ENCODE measurements at regions not wholly inside any gene's neighbourhood (a gene's known extent, or its start where the extent isn't known, plus 50 kb on each side); places are given as distances from the start of the nearest gene placed in this dataset.

DNA sequence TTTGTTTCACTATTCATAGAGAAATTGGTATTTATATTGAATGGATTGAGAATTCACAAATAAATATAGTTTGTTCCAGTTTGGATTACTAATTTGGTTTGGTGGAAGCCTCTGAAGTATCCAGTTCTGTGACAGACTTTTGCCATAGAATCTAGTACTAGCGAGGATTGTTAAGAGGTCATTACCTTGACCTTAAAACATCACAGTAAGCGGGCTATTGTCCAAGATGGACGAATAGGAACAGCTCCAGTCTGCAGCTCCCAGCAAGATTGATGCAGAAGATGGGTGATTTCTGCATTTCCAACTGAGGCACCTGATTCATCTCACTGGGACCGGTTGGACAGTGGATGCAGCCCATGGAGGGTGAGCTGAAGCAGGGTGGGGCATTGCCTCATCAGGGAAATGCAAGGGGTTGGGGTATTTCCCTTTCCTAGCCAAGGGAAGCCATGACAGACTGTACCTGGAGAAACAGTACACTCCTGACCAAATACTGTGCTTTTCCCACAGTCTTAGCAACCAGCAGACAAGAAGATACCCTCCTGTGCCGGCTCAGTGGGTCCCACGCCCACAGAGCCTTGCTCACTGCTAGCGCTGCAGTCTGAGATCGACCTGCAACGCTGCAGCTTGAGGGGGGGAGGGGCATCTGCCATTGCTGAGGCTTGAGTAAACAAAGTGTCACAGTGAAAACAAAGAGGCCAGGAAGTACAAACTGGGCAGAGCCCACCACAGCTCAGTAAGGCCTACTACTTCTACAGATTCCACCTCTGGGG, 66.4 kb upstream of the NEDD9 start:
- Histone ChIP-seq H3K27ac (ENCODE audit: low read depth, low read length) (no peak overlapping the region), H3F3A (ENCODE audit: insufficient read depth) (no peaks in the 10 kb centered on the region), H3K4me2 (ENCODE audit: low read depth, low read length, poor library complexity, severe bottlenecking) (no peak overlapping the region), H3K9ac (ENCODE audit: low read length) (no peak overlapping the region), H3K36me3 (ENCODE audit: low read length) (peaks cover 23% of the 10 kb centered on the region), H3K79me2 (ENCODE audit: insufficient read depth, low read length) (peaks cover 15% of the 10 kb centered on the region; the same call in 1 of the 2 replicates), H4K20me1 (ENCODE audit: low read depth, low read length) (no peaks in the 10 kb centered on the region), H3K4me3 (ENCODE audit: insufficient read depth, low read length, poor library complexity, severe bottlenecking) (no peak overlapping the region), H3K9me2 (replicated peaks; ENCODE audit: insufficient read depth, low read length) (no peaks in the 10 kb centered on the region), H3K9me3 (ENCODE audit: insufficient read depth, low read length) (no peaks in the 10 kb centered on the region), H3K27me3 (ENCODE audit: low read length) (no peaks in the 10 kb centered on the region), H2AFZ (ENCODE audit: low read depth, low read length, severe bottlenecking) (no peak overlapping the region)
- TF ChIP-seq EZH2phosphoT487 (conservative IDR thresholded peaks at IDR 0.05; ENCODE audit: low read length), result no peak
- TF ChIP-seq, protein P1, sequence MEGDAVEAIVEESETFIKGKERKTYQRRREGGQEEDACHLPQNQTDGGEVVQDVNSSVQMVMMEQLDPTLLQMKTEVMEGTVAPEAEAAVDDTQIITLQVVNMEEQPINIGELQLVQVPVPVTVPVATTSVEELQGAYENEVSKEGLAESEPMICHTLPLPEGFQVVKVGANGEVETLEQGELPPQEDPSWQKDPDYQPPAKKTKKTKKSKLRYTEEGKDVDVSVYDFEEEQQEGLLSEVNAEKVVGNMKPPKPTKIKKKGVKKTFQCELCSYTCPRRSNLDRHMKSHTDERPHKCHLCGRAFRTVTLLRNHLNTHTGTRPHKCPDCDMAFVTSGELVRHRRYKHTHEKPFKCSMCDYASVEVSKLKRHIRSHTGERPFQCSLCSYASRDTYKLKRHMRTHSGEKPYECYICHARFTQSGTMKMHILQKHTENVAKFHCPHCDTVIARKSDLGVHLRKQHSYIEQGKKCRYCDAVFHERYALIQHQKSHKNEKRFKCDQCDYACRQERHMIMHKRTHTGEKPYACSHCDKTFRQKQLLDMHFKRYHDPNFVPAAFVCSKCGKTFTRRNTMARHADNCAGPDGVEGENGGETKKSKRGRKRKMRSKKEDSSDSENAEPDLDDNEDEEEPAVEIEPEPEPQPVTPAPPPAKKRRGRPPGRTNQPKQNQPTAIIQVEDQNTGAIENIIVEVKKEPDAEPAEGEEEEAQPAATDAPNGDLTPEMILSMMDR (IDR thresholded peaks at IDR 0.05; ENCODE audit: insufficient read depth, low read length, poor library complexity, severe bottlenecking), result no peak

DNA sequence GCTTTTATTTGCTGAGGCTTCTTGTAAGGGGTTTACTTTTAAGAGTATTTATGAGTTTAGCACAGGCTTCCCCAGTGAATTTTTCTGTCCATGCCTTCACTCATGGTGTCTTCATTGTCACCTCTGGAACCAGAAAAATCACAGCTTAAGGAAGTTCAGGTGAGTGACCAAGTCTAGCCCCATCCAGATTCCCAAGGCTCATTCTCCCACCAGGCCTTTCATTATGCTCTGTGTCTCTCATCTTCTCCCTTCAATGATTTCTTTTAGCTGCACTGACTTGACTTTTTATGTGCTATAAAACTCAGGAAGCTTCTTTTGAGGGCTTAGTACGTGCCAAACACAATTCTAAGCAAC, 64.9 kb upstream of the NEDD9 start:
- H2AFZ ChIP-seq (ENCODE audit: low read depth, low read length, severe bottlenecking), result no peak overlapping the region
- H3F3A ChIP-seq (ENCODE audit: insufficient read depth), result no peaks in the 10 kb centered on the region
- H3K4me3 ChIP-seq (ENCODE audit: insufficient read depth, low read length, poor library complexity, severe bottlenecking), result no peak overlapping the region
- no peak for TF ChIP-seq EZH2phosphoT487 (conservative IDR thresholded peaks at IDR 0.05; ENCODE audit: low read length)
- TF ChIP-seq, protein P1 (IDR thresholded peaks at IDR 0.05; ENCODE audit: insufficient read depth, low read length, poor library complexity, severe bottlenecking), result no peak
- no peaks in the 10 kb centered on the region for H3K27me3 ChIP-seq (ENCODE audit: low read length)
- H3K9me3 ChIP-seq (ENCODE audit: insufficient read depth, low read length), result no peaks in the 10 kb centered on the region
- no peak overlapping the region for H3K4me2 ChIP-seq (ENCODE audit: low read depth, low read length, poor library complexity, severe bottlenecking)
- no peaks in the 10 kb centered on the region for H4K20me1 ChIP-seq (ENCODE audit: low read depth, low read length)
- no peak overlapping the region for H3K27ac ChIP-seq (ENCODE audit: low read depth, low read length)
- peaks cover 23% of the 10 kb centered on the region for H3K36me3 ChIP-seq (ENCODE audit: low read length)
- peaks cover 15% of the 10 kb centered on the region; the same call in 1 of the 2 replicates for H3K79me2 ChIP-seq (ENCODE audit: insufficient read depth, low read length)
- H3K9ac ChIP-seq (ENCODE audit: low read length), result no peak overlapping the region
- H3K9me2 ChIP-seq (replicated peaks; ENCODE audit: insufficient read depth, low read length), result no peaks in the 10 kb centered on the region

DNA sequence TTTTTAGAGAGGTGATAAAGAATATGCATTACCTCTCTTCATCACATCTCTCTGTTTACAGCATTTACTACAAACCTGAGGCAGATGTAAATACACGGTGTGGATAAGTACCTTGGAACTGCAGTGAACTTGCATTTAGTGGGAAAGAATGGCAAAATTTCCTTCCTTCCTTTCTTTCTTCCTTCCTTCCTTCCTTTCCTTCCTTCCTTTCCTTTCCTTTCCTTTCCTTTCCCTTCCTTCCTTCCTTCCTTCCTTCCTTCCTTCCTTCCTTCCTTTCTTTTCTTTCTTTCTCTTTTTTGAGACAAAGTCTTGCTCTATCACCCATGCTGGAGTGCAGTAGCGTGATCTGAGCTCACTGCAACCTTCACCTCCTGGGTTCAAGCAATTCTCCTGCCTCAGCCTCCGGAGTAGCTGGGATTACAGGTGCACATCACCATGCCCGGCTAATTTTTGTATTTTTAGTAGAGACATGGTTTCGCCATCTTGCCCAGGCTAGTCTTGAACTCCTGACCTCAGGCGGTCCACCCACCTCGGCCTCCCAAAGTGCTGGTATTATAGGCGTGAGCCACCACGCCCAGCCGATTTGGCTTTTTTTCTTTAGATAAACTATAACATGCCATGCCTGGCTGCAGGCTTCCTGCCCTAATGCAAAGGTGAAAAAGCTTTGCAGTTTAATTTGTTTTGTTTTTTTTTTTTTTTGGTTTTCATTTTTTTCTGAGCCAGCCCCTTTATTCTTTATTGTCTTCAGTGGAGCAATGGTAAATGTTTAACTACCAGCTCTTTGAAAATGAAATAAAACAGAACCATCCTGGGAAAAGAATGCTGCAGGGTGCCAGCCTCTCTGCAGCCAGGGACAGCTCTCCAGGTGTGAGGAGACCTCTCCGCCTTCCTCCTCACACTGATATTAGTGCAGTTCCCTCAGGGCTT, 64.2 kb upstream of the NEDD9 start:
- Histone ChIP-seq H3K79me2 (ENCODE audit: insufficient read depth, low read length) (peaks cover 15% of the 10 kb centered on the region; the same call in 1 of the 2 replicates), H3K4me2 (ENCODE audit: low read depth, low read length, poor library complexity, severe bottlenecking) (no peak overlapping the region), H4K20me1 (ENCODE audit: low read depth, low read length) (no peaks in the 10 kb centered on the region), H3K4me3 (ENCODE audit: insufficient read depth, low read length, poor library complexity, severe bottlenecking) (no peak overlapping the region), H3K9me3 (ENCODE audit: insufficient read depth, low read length) (no peaks in the 10 kb centered on the region), H3K36me3 (ENCODE audit: low read length) (peaks cover 25% of the 10 kb centered on the region), H3F3A (ENCODE audit: insufficient read depth) (no peaks in the 10 kb centered on the region), H3K9ac (ENCODE audit: low read length) (no peak overlapping the region), H3K27me3 (ENCODE audit: low read length) (no peaks in the 10 kb centered on the region), H3K9me2 (replicated peaks; ENCODE audit: insufficient read depth, low read length) (no peaks in the 10 kb centered on the region), H3K27ac (ENCODE audit: low read depth, low read length) (no peak overlapping the region), H2AFZ (ENCODE audit: low read depth, low read length, severe bottlenecking) (no peak overlapping the region)
- no peak for TF ChIP-seq EZH2phosphoT487 (conservative IDR thresholded peaks at IDR 0.05; ENCODE audit: low read length)
- TF ChIP-seq, protein P1 (IDR thresholded peaks at IDR 0.05; ENCODE audit: insufficient read depth, low read length, poor library complexity, severe bottlenecking), result no peak

All from SU-DHL-6 (cell line).